Muscle of arm (tissue), 1 donor: ENCODE measurements at regions not wholly inside any gene's neighbourhood (a gene's known extent, or its start where the extent isn't known, plus 50 kb on each side); places are given as distances from the start of the nearest gene placed in this dataset.
"Not testable (repeated sequence)": the region's sequence is repeated elsewhere in the genome, so short reads cannot be mapped to it uniquely, and the experiment has no call there.

Experiments
- DNase-seq: peaks from one replicate; pipeline ENCODE4 v3.0.0-alpha.2; 2013

GRCh38 chr7:10469476-10469875 is 504.2 kb upstream of the PHF14 start:
- no peak for DNase-seq

- no peak for DNase-seq
These were observed 502.2 kb upstream of the PHF14 start for GRCh38 chr7:10471280-10472058.

- DNase-seq, result no peak
These were observed 501.6 kb upstream of the PHF14 start for GRCh38 chr7:10472115-10472514.

GRCh38 chr7:10473569-10473968 is 500.1 kb upstream of the PHF14 start:
- DNase-seq, result no peak

- DNase-seq, result no peak
These were observed 499.6 kb upstream of the PHF14 start for GRCh38 chr7:10474048-10474447.

GRCh38 chr7:10475940-10476641 is 497.6 kb upstream of the PHF14 start:
- DNase-seq, result no peak

GRCh38 chr7:10476642-10477041 is 497.0 kb upstream of the PHF14 start:
- no peak for DNase-seq

- DNase-seq, result no peak
These were observed 490.0 kb upstream of the PHF14 start for GRCh38 chr7:10483671-10484070.

- DNase-seq, result no peak
These were observed 488.9 kb upstream of the PHF14 start for GRCh38 chr7:10484767-10485166.

- DNase-seq, result not testable (repeated sequence)
These were observed 472.3 kb upstream of the PHF14 start for GRCh38 chr7:10501206-10501884.

- DNase-seq, result no peak
These were observed 466.6 kb upstream of the PHF14 start for GRCh38 chr7:10507032-10507431.

- no peak for DNase-seq
These were observed 452.4 kb upstream of the PHF14 start for GRCh38 chr7:10521306-10521705.

- DNase-seq, result not testable (repeated sequence)
These were observed 440.2 kb upstream of the PHF14 start for GRCh38 chr7:10533429-10533828.

GRCh38 chr7:10536561-10536960 is 437.1 kb upstream of the PHF14 start:
- no peak for DNase-seq

GRCh38 chr7:10537764-10538163 is 435.9 kb upstream of the PHF14 start:
- no peak for DNase-seq

GRCh38 chr7:10557375-10557774 is 416.3 kb upstream of the PHF14 start:
- DNase-seq, result no peak

- DNase-seq, result no peak
These were observed 413.2 kb upstream of the PHF14 start for GRCh38 chr7:10560497-10560896.

GRCh38 chr7:10568891-10569290 is 404.8 kb upstream of the PHF14 start:
- no peak for DNase-seq

GRCh38 chr7:10571759-10572158 is 401.9 kb upstream of the PHF14 start:
- no peak for DNase-seq

GRCh38 chr7:10577866-10578374 is 395.8 kb upstream of the PHF14 start:
- no peak for DNase-seq

GRCh38 chr7:10579561-10579960 is 394.1 kb upstream of the PHF14 start:
- no peak for DNase-seq

- no peak for DNase-seq
These were observed 388.8 kb upstream of the PHF14 start for GRCh38 chr7:10584886-10585285.

- DNase-seq, result no peak
These were observed 385.6 kb upstream of the PHF14 start for GRCh38 chr7:10588084-10588483.
